HG03060 (cell line): ENCODE measurements at regions not wholly inside any gene's neighbourhood (a gene's known extent, or its start where the extent isn't known, plus 50 kb on each side); places are given as distances from the start of the nearest gene placed in this dataset.
"Not testable (repeated sequence)": the region's sequence is repeated elsewhere in the genome, so short reads cannot be mapped to it uniquely, and the experiment has no call there.

Experiments used
- ATAC-seq: cut with Tn5 transposase; IDR thresholded peaks from one replicate; pipeline ENCODE4 v1.9.1; 2021; ENCODE audit warnings: low read depth, moderate number of reproducible peaks; ENCODE audit not compliant: unreplicated experiment

DNA sequence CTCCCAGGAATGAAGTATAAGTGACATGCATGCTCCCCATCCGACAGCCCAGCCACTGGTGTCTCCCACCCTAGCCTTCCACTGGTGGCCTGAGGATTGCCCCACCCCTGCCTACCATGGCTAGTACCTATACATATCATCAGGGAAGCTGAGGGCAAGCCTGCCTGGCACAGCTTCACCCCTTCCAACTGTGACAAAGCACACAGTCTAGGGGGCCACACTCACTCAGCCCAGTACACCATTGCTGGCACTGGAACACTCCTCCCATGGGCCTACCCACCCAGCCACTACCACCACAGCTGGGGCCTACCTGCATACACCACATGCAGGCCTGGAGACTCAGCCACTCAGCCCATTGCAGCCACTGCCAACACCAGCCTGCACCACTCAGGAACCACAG, 393.1 kb upstream of the STEAP1 start:
- ATAC-seq, result no peak

GRCh38 chr7:89770161-89770560, 384.1 kb upstream of the STEAP1 start:
- ATAC-seq, result no peak

GRCh38 chr7:89771003-89771636, 383.1 kb upstream of the STEAP1 start:
- no peak for ATAC-seq

GRCh38 chr7:89772276-89772675, 382.0 kb upstream of the STEAP1 start:
- no peak for ATAC-seq

- ATAC-seq, result no peak
Observed at GRCh38 chr7:89773611-89774010, 380.7 kb upstream of the STEAP1 start.

GRCh38 chr7:89775459-89775858, 378.8 kb upstream of the STEAP1 start:
- ATAC-seq, result no peak

DNA sequence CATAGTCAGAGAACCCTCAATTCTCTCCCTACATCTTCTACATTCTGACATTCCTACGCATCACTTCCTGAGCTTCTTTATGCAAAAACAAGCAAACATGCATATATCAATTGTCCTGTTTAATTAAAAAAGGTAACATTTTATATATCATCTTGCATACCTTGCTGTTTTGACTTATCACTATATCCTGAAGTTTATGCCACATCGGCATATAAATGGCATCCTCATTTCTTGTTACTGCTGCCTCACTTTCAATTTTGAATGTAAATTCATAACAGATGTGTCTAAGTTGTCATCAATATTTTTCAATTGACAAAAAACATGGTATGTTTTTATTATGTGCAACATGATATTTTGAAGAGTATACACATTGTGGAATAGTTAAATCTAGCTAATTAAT, 377.3 kb upstream of the STEAP1 start:
- ATAC-seq, result no peak

- no peak for ATAC-seq
Observed at GRCh38 chr7:89777499-89777898, 376.8 kb upstream of the STEAP1 start.

- no peak for ATAC-seq
Observed at GRCh38 chr7:89780291-89780690, 374.0 kb upstream of the STEAP1 start.

DNA sequence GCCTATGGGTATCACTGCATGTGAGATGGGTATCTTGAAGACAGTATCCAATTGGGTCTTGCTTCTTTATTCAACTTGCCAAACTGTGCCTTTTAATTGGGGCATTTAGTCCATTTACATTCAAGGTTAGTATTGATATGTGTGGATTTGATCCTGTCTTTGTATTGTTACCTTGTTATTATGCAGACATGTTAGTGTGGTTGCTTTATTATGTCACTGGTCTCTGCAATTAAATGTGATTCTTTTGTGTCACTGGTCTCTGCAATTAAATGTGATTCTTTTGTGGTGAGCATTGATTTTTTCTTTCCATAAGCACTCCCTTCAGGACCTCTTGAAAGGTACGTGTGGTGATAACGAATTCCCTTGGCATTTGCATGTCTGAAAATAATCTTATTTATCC, 357.8 kb upstream of the STEAP1 start:
- no peak for ATAC-seq

- no peak for ATAC-seq
Observed at GRCh38 chr7:89797965-89798598, 356.2 kb upstream of the STEAP1 start.

DNA sequence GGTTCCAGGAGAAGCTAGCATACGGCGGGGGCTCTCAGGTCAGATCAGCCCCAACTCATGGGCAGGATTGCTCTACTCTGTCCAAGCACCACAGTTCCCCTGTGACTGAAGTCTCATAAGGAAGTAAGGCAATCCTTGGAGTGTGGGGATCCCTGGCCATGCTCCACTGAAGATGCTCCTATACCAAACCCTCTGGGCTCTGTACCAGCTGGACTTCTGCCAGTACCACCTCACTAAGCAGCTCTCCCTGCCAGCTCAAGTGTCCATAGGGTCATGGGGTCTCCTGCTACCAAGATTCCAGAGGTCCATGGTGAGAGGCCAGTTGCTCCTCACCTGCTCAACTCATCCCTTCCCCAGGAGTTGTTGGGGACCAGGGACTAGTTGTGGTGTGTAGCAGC, 355.7 kb upstream of the STEAP1 start:
- no peak for ATAC-seq

DNA sequence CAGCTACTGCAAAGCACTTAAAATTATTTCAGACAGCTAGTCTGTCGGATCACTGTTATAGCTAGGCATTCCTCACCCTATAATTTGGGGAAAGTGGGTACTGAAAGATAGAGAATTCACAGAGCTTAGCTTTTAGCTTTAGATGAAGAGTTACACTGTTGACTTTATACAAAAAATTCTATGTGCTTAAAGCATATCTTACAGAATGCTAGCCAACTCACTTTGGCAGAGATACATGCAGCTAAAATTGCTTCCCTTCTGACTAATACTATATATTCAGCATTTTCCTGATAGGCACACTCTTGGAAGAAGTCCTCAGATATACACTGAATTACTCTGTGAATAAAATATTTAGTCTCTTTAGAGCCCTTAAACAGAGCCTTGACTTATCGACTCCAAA, 353.5 kb upstream of the STEAP1 start:
- no peak for ATAC-seq

DNA sequence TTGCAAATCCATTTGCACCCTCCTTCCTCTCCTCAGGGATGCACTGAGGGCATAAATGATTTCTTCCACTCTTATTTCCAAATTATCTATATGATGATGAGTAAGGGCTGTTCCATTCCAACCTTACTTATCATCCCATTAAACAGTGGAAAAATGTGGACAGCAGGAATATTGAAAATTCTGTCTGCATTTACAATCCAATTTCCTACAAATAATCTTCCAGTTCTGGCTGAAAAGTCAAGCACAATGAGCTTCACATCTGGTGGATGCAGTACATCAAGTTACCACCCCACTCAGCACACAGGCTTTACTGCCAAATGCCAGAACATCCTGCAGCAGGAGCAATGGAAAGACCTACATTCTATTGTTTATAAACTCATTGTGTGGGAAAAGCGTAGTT, 345.0 kb upstream of the STEAP1 start:
- no peak for ATAC-seq

DNA sequence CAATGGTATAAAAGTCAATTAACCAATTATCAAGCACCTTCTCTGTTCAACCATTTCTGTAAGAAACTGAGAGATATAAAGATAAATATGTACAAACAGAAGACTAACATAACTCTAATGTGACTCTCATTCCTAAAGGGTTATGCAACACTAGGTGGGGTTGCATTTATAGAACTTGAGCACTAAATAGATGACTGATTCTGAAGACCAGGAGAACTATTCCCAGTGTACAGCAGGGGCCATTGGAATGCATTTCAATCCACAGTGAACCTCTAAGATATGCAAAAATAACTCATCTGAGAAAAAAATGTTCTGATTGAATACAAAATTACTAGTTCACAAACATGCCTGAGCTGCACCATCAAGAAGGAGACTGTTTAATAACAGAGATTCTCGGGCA, 341.2 kb upstream of the STEAP1 start:
- no peak for ATAC-seq

DNA sequence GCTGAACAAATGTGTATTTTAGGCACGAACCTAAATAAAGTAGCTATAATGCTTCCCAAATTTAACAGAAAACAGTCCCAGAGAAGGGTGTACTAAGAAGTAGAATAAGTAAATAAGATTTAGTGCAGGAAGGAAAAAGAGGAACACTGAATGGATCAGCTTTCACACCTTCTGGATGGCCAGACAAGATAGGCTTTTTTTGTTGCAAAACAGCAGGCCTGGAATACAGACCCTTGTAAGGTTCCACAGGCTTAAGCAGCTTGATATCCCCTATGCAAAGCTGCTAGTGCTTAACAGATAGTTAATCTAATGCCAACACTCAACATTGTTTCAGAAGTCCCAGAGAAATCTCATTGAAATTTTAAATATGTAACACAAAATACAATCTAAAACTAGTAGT, 328.1 kb upstream of the STEAP1 start:
- ATAC-seq, result no peak

GRCh38 chr7:89826557-89826956, 327.7 kb upstream of the STEAP1 start:
- ATAC-seq, result no peak

GRCh38 chr7:89837515-89837914, 316.8 kb upstream of the STEAP1 start:
- no peak for ATAC-seq

GRCh38 chr7:89839329-89839728, 314.9 kb upstream of the STEAP1 start:
- no peak for ATAC-seq

GRCh38 chr7:89845952-89846351, 308.3 kb upstream of the STEAP1 start:
- no peak for ATAC-seq

- no peak for ATAC-seq
Observed at GRCh38 chr7:89849052-89849451, 305.2 kb upstream of the STEAP1 start.

DNA sequence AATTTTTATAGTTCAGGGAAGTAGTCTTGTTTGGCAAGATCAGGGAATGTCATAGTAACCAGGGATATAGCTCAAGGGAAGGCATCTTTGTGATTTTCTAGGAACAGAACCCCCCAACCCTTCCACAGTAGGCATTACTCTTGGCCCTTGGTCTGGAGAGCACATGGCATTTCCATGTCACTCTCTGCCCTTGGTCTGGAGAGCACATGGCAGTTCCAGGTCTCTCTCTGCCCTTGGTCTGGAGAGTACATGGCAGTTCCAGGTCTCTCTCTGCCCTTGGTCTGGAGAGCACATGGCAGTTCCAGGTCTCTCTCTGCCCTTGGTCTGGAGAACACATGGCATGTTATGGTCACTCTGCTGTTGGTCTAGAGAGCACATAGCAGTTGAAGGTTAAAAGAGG, 297.2 kb upstream of the STEAP1 start:
- not testable (repeated sequence) for ATAC-seq

GRCh38 chr7:89857767-89858166, 296.5 kb upstream of the STEAP1 start:
- ATAC-seq, result no peak
